SK-N-SH treated with all-trans-retinoic acid at 6 μM for 48 hours (cell line): ENCODE measurements at regions not wholly inside any gene's neighbourhood (a gene's known extent, or its start where the extent isn't known, plus 50 kb on each side); places are given as distances from the start of the nearest gene placed in this dataset.

ENCODE experiments used
- ARNTL ChIP-seq: fragments of 450-650 bp; formaldehyde crosslinking; IDR thresholded peaks from 2 replicates; pipeline ENCODE4 v1.5.0; 2020; ENCODE audit warnings: low read depth, mild to moderate bottlenecking, moderate library complexity, borderline replicate concordance
- BACH2 ChIP-seq: fragments of 250-450 bp; sonication (Bioruptor Pico); IDR thresholded peaks from 2 replicates; pipeline ENCODE4 v1.9.0; 2021; ENCODE audit warnings: mild to moderate bottlenecking, borderline replicate concordance
- GLIS3 ChIP-seq: fragments of 250-450 bp; sonication (Bioruptor Pico); IDR thresholded peaks from 2 replicates; pipeline ENCODE4 v1.5.0; 2020; ENCODE audit warnings: mild to moderate bottlenecking, moderate library complexity
- TCF4 ChIP-seq: fragments of 250-450 bp; sonication (Bioruptor Pico); IDR thresholded peaks from 2 replicates; pipeline ENCODE4 v1.8.0; 2021; ENCODE audit warnings: mild to moderate bottlenecking, moderate library complexity, borderline replicate concordance
- ZNF565 ChIP-seq: fragments of 450-650 bp; formaldehyde crosslinking; conservative IDR thresholded peaks from 2 replicates; pipeline ENCODE4 v1.5.0; 2020; ENCODE audit warnings: low read depth, mild to moderate bottlenecking, moderate library complexity
- ZNF70 ChIP-seq: fragments of 450-650 bp; formaldehyde crosslinking; IDR thresholded peaks from 2 replicates; pipeline ENCODE4 v1.5.0; 2020; ENCODE audit warnings: mild to moderate bottlenecking, moderate library complexity

GRCh38 chr7:12133865-12134264, 77.2 kb upstream of the TMEM106B start:
- TF ChIP-seq ZNF70 (CRISPR knock-in tag) (no peak), TCF4 (CRISPR knock-in tag) (no peak), ZNF565 (CRISPR knock-in tag) (no peak), ARNTL (CRISPR knock-in tag) (no peak), GLIS3 (CRISPR knock-in tag) (no peak), BACH2 (CRISPR knock-in tag) (no peak)
